GM23338 (cell line): ENCODE measurements at regions not wholly inside any gene's neighbourhood (a gene's known extent, or its start where the extent isn't known, plus 50 kb on each side); places are given as distances from the start of the nearest gene placed in this dataset.

Experiments
- ATAC-seq: fragments of 200-7000 bp; cut with Tn5 transposase; 3 replicates; pipeline ENCODE4 v1.9.1; 2020
- DNase-seq: peaks from one replicate; pipeline ENCODE4 v3.0.0-alpha.2; 2015; ENCODE audit warnings: low spot score
- H2AFZ ChIP-seq: fragments of 200-600 bp; sonication (generic); 2 replicates; pipeline ENCODE4 v1.8.0; 2016; ENCODE audit warnings: antibody characterized with exemption, mild to moderate bottlenecking, moderate library complexity
- H3F3A ChIP-seq: fragments of 200-600 bp; sonication (generic); replicated peaks from 2 replicates; pipeline ENCODE4 v1.8.0; 2017; ENCODE audit warnings: antibody characterized with exemption, mixed run types, low read depth
- H3K27ac ChIP-seq: fragments of 200-600 bp; sonication (generic); 2 replicates; pipeline ENCODE4 v1.6.1; 2016; ENCODE audit warnings: low read depth
- H3K27me3 ChIP-seq: fragments of 200-600 bp; sonication (generic); 2 replicates; pipeline ENCODE4 v1.8.0; 2016; ENCODE audit warnings: mild to moderate bottlenecking, mixed run types, moderate library complexity; ENCODE audit not compliant: insufficient read depth
- H3K36me3 ChIP-seq: fragments of 200-600 bp; sonication (generic); 2 replicates; pipeline ENCODE4 v1.8.0; 2016; ENCODE audit warnings: mild to moderate bottlenecking; ENCODE audit not compliant: insufficient read depth
- H3K4me1 ChIP-seq: fragments of 200-600 bp; sonication (generic); 2 replicates; pipeline ENCODE4 v1.8.0; 2016; ENCODE audit warnings: mild to moderate bottlenecking, moderate library complexity; ENCODE audit not compliant: insufficient read depth
- H3K4me2 ChIP-seq: fragments of 200-600 bp; sonication (generic); 2 replicates; pipeline ENCODE4 v1.7.1; 2017; ENCODE audit warnings: mixed run types
- H3K4me3 ChIP-seq: fragments of 200-600 bp; sonication (generic); 2 replicates; pipeline ENCODE4 v1.6.1; 2016; ENCODE audit warnings: mixed run types
- H3K79me2 ChIP-seq: fragments of 200-600 bp; sonication (generic); replicated peaks from 2 replicates; pipeline ENCODE4 v1.8.0; 2017; ENCODE audit warnings: mild to moderate bottlenecking; ENCODE audit not compliant: insufficient read depth
- H3K9me2 ChIP-seq: fragments of 200-600 bp; sonication (generic); 2 replicates; pipeline ENCODE4 v1.8.0; 2017; ENCODE audit not compliant: insufficient read depth
- H4K20me1 ChIP-seq: fragments of 200-600 bp; sonication (generic); replicated peaks from 2 replicates; pipeline ENCODE4 v1.8.0; 2017; ENCODE audit warnings: mild to moderate bottlenecking; ENCODE audit not compliant: insufficient read depth
- H3K27ac Mint-ChIP-seq: 2 replicates; pipeline ENCODE4 v1.8.0; 2020; ENCODE audit warnings: inconsistent platforms, mild to moderate bottlenecking, moderate library complexity, mixed read lengths
- H3K27me3 Mint-ChIP-seq: 3 replicates; pipeline ENCODE4 v1.8.0; 2022; ENCODE audit warnings: low read depth, mild to moderate bottlenecking, moderate library complexity, mixed read lengths, inconsistent platforms; ENCODE audit not compliant: insufficient read depth, poor library complexity
- H3K36me3 Mint-ChIP-seq: 3 replicates; pipeline ENCODE4 v1.8.0; 2021; ENCODE audit warnings: low read depth, mild to moderate bottlenecking, inconsistent platforms, moderate library complexity, mixed read lengths
- H3K4me1 Mint-ChIP-seq: 3 replicates; pipeline ENCODE4 v1.8.0; 2020; ENCODE audit warnings: mild to moderate bottlenecking, inconsistent platforms, mixed read lengths
- H3K4me3 Mint-ChIP-seq: 3 replicates; pipeline ENCODE4 v1.8.0; 2021; ENCODE audit warnings: moderate library complexity, mild to moderate bottlenecking, inconsistent platforms, mixed read lengths
- H3K9me3 Mint-ChIP-seq: 3 replicates; pipeline ENCODE4 v1.8.0; 2020; ENCODE audit warnings: moderate library complexity, mild to moderate bottlenecking, inconsistent platforms, mixed read lengths
- CREB1 ChIP-seq: fragments of 250-450 bp; sonication (Bioruptor Pico); IDR thresholded peaks from 2 replicates; pipeline ENCODE4 v1.5.0; 2020; ENCODE audit warnings: low read depth, mild to moderate bottlenecking, moderate library complexity
- ETS1 ChIP-seq: IDR thresholded peaks from 2 replicates; pipeline ENCODE4 v1.6.1; 2016; ENCODE audit warnings: antibody characterized with exemption
- EZH2 ChIP-seq: fragments of 200-600 bp; sonication (generic); IDR thresholded peaks from one replicate; pipeline ENCODE4 v1.8.0; 2017; ENCODE audit warnings: antibody characterized with exemption, mild to moderate bottlenecking, low read depth; ENCODE audit not compliant: unreplicated experiment
- JUNB ChIP-seq: IDR thresholded peaks from one replicate; pipeline ENCODE4 v1.6.1; 2016; ENCODE audit warnings: antibody characterized with exemption; ENCODE audit not compliant: unreplicated experiment
- NANOG ChIP-seq: IDR thresholded peaks from 2 replicates; pipeline ENCODE4 v1.6.1; 2016; ENCODE audit warnings: antibody characterized with exemption, borderline replicate concordance
- POLR2AphosphoS5 ChIP-seq: IDR thresholded peaks from 2 replicates; pipeline ENCODE4 v1.6.1; 2016; ENCODE audit warnings: antibody characterized with exemption, low read depth
- REST ChIP-seq: IDR thresholded peaks from one replicate; pipeline ENCODE4 v1.6.1; 2018; ENCODE audit warnings: antibody characterized with exemption; ENCODE audit not compliant: unreplicated experiment
- ZNF114 ChIP-seq: fragments of 250-450 bp; sonication (Bioruptor Pico); IDR thresholded peaks from 2 replicates; pipeline ENCODE4 v1.5.0; 2020; ENCODE audit warnings: mild to moderate bottlenecking, moderate library complexity
- ZNF331 ChIP-seq: fragments of 250-450 bp; sonication (Bioruptor Pico); IDR thresholded peaks from 2 replicates; pipeline ENCODE4 v1.5.0; 2020; ENCODE audit warnings: low read depth, mild to moderate bottlenecking, moderate library complexity
- TF ChIP-seq, protein P1 (sequence below): fragments of 250-450 bp; sonication (Bioruptor Pico); IDR thresholded peaks from 2 replicates; pipeline ENCODE4 v1.5.0; 2020; ENCODE audit warnings: mild to moderate bottlenecking, moderate library complexity

GRCh38 chr16:85210423-85211169 lies 98.3 kb upstream of the CIBAR2 start:
- Histone ChIP-seq H3K27ac (no peak overlapping the region), H2AFZ (no peak overlapping the region), H3F3A (no peaks in the 10 kb centered on the region), H3K4me3 (no peak overlapping the region), H3K9me2 (no peaks in the 10 kb centered on the region), H3K4me1 (peaks cover 14% of the 10 kb centered on the region; the same call in 1 of the 2 replicates), H3K27me3 (no peaks in the 10 kb centered on the region), H3K36me3 (no peaks in the 10 kb centered on the region), H3K4me2 (no peak overlapping the region), H4K20me1 (peaks cover 3% of the 10 kb centered on the region; the same call in 1 of the 2 replicates), H3K79me2 (peaks cover 30% of the 10 kb centered on the region)
- Mint-ChIP-seq H3K27ac (no peak overlapping the region), H3K27me3 (peaks cover 6% of the 10 kb centered on the region), H3K4me3 (no peak overlapping the region), H3K4me1 (peaks cover 37% of the 10 kb centered on the region), H3K36me3 (no peaks in the 10 kb centered on the region), H3K9me3 (no peaks in the 10 kb centered on the region)
- no peak for ATAC-seq
- TF ChIP-seq REST (no peak), NANOG (no peak), CREB1 (CRISPR knock-in tag) (no peak), EZH2 (no peak), JUNB (no peak), POLR2AphosphoS5 (no peak), ZNF331 (CRISPR knock-in tag) (no peak), ETS1 (no peak), ZNF114 (CRISPR knock-in tag) (no peak)
- TF ChIP-seq, protein P1, sequence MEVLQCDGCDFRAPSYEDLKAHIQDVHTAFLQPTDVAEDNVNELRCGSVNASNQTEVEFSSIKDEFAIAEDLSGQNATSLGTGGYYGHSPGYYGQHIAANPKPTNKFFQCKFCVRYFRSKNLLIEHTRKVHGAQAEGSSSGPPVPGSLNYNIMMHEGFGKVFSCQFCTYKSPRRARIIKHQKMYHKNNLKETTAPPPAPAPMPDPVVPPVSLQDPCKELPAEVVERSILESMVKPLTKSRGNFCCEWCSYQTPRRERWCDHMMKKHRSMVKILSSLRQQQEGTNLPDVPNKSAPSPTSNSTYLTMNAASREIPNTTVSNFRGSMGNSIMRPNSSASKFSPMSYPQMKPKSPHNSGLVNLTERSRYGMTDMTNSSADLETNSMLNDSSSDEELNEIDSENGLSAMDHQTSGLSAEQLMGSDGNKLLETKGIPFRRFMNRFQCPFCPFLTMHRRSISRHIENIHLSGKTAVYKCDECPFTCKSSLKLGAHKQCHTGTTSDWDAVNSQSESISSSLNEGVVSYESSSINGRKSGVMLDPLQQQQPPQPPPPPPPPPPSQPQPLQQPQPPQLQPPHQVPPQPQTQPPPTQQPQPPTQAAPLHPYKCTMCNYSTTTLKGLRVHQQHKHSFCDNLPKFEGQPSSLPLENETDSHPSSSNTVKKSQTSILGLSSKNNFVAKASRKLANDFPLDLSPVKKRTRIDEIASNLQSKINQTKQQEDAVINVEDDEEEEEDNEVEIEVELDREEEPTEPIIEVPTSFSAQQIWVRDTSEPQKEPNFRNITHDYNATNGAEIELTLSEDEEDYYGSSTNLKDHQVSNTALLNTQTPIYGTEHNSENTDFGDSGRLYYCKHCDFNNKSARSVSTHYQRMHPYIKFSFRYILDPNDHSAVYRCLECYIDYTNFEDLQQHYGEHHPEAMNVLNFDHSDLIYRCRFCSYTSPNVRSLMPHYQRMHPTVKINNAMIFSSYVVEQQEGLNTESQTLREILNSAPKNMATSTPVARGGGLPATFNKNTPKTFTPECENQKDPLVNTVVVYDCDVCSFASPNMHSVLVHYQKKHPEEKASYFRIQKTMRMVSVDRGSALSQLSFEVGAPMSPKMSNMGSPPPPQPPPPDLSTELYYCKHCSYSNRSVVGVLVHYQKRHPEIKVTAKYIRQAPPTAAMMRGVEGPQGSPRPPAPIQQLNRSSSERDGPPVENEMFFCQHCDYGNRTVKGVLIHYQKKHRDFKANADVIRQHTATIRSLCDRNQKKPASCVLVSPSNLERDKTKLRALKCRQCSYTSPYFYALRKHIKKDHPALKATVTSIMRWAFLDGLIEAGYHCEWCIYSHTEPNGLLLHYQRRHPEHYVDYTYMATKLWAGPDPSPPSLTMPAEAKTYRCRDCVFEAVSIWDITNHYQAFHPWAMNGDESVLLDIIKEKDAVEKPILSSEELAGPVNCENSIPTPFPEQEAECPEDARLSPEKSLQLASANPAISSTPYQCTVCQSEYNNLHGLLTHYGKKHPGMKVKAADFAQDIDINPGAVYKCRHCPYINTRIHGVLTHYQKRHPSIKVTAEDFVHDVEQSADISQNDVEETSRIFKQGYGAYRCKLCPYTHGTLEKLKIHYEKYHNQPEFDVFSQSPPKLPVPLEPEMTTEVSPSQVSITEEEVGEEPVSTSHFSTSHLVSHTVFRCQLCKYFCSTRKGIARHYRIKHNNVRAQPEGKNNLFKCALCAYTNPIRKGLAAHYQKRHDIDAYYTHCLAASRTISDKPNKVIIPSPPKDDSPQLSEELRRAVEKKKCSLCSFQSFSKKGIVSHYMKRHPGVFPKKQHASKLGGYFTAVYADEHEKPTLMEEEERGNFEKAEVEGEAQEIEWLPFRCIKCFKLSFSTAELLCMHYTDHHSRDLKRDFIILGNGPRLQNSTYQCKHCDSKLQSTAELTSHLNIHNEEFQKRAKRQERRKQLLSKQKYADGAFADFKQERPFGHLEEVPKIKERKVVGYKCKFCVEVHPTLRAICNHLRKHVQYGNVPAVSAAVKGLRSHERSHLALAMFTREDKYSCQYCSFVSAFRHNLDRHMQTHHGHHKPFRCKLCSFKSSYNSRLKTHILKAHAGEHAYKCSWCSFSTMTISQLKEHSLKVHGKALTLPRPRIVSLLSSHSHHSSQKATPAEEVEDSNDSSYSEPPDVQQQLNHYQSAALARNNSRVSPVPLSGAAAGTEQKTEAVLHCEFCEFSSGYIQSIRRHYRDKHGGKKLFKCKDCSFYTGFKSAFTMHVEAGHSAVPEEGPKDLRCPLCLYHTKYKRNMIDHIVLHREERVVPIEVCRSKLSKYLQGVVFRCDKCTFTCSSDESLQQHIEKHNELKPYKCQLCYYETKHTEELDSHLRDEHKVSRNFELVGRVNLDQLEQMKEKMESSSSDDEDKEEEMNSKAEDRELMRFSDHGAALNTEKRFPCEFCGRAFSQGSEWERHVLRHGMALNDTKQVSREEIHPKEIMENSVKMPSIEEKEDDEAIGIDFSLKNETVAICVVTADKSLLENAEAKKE (CRISPR knock-in tag): no peak
- DNase-seq: no peak
